GM18511 (cell line): ENCODE measurements at regions not wholly inside any gene's neighbourhood (a gene's known extent, or its start where the extent isn't known, plus 50 kb on each side); places are given as distances from the start of the nearest gene placed in this dataset.

ENCODE experiments used
- ATAC-seq: cut with Tn5 transposase; IDR thresholded peaks from one replicate; pipeline ENCODE4 v1.9.1; 2021; ENCODE audit warnings: mild to moderate bottlenecking, moderate library complexity; ENCODE audit not compliant: unreplicated experiment

DNA sequence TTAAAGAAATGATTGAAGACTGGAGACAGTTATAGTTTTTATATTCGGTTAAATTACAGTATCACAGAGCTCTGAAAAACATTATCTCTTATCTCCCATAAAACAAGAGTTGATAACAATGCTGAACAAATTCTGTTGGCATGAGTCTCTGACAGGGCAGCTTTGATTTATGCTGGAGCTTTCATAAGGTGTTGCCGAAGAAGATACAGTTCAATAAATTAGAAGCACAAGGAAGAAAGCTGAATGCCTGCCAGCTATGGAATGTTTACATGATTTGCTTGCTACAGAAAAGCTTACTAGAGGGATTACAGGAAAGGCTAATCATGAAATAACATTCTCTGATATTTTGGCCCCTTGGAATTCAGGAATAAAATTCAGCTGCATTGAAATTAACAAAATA, 431.9 kb upstream of the GJE1 start:
- ATAC-seq: no peak

DNA sequence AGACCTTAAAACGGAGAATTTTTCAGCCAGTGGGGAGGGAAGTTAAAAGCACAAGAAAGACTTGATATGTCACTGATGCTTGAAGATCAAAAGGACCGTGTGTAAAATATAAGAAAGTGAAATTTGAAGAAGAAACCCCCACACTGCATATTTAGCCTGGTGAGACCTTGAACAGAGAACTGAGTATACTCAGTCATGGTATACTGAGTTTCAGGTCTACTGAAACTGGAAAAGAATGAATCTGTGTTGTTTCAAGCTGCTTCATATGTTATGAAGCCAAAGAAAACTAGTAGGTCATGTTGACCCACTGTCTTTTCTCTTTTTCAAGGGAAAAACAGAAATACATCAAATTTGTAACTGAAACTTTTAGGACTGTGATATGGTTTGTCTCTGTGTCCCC, 443.8 kb upstream of the GJE1 start:
- ATAC-seq: peak; percentile 81

DNA sequence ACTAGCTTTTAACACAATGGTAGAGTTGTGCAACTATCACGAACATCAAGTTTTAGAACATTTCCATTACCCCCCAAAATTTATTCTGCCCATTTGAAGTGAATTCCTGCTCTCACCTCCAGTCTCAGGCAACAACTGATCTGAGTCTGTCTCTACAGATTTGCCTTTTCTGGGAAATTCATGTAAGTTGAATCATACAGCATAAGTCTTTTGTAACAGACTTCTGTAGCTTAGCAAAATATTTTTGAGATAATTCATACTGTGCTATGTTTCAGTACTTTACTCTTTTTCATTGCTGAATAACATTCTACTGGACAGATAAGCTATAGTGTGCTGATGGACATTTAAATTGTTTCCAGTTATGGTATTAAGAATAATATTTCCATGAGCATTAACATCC, 447.3 kb upstream of the GJE1 start:
- no peak for ATAC-seq

DNA sequence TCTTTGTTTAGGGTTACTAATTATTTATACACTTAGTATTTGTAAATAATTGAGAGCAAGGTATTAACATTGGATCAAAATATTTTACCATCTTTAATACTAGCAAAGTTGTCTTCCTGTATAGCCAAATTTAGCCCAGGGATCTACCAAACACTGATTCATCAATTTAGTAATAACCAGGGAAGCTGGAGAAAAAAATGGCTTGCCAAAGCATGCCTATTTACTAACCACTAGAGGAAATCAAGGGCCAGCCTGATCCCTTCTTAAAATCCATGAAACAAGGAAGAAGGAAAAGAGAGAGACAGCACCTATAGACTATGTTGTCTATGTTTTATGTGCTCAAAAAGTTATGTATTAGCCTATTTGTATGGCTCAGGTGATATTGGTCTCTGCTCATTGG, 450.3 kb upstream of the GJE1 start:
- no peak for ATAC-seq

DNA sequence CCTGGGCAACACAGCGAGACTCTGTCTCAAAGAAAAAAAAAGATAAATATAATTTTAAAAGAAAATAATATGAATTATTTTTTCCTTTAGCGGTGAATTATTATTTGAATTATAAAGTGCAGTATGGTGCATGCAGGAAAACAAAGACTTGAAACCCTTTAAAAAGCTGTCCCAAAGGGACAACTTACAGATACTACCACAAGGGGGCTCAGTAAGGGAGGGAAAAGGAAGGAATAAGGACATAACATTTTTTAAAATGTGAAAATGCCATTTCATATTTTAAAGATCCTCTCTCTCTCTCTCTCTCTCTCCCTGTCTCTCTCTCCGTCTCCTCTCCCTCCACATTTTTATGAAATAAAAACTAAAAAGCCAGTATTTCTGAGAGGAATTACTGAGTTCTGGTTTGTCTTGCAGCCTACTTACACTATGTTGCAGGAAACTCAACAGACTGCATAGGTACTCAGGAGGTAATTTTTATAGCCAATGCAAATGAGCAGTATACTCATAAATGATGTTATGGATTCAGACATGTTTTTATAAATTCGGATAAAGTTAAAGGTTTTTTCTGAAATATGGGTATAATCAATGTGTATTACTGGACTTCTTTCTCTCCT, 455.0 kb upstream of the GJE1 start:
- ATAC-seq: peak; percentile 77

DNA sequence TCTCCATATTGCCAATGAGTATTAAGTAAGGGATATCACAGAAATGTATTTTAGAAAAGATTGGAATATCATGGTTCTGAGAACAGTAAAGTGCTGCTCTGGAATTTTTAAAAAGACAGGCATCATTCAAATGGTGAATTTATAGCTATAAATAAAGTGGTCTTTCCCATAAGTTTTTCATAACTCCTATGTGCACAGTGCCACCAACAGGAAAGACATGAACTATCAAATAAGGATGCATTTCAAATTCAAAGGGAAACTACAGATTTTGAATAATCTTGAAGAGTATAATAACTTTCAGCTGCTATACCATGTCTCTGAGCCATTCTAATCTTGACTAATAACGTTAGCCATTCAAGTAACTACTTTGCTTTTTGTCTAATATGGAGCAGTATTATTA, 456.8 kb upstream of the GJE1 start:
- no peak for ATAC-seq

DNA sequence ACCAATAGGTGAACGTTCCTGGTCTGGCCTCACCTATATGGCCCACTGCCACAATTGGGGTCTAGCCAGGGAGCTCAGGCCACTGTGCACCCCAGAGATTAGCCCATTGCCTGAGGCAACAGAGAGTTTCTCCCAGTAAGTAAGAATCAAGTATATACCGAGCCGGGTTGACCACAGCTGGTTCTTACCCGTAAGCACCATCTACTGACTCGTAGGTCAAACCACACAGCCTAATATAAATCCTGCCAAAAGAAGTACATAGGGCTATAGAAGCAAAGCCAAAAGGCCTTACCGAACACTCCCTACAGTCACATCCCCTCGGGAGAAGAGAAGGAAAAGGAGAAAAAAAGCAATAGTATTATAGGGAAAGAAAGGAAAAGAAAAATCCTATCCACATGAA, 463.6 kb upstream of the GJE1 start:
- no peak for ATAC-seq

DNA sequence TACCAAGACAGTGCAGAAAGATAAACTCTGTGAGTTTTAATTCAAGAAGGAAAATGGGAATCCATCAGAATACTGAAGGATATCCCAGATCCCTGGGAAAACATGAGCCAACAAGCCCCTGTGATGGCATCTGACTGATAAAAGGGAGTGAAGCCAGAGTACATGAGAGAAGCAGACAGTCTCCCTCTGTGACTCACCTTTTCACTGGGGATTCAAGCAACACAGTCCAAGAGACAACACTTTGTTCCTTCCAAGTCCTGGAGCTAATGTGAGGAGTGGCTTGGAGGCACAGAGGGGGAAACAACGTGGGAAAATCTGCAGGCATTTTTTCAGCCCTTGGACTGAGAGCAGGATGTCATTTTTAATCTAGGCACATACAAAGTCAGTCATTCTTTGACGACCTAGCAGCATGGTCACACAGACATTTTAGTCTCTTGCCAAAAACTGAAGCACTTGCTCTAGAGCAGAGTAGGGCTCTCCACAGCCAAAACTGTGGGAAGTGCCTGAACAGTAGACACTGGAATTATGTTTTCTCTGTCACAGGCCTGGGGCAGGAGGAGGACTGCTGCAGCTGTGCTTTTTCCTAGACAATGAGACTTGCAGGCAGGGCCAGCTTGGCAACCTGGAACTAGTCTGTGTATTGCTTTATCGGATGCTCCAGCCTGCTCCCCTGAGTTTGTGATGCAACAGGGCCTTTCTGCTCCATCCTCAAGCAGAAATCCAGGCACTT, 465.0 kb upstream of the GJE1 start:
- no peak for ATAC-seq

DNA sequence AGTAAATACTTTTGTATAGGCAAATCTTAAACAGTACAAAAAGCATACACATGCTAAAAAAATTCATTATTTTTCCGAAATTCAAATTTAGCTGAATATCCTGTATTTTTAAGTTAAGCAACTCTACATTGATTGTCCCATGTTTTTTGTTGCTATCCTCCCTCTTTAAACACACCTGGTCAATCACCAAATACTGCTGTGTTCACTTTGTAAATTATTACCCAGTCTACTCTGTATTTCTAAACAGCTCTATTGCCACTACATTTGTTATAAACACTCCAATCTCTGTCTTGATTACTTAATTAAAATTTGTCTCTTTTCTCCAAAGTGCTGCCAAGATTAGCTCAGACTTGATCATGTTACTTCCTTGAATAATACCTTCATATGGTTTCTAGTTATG, 466.5 kb upstream of the GJE1 start:
- no peak for ATAC-seq

DNA sequence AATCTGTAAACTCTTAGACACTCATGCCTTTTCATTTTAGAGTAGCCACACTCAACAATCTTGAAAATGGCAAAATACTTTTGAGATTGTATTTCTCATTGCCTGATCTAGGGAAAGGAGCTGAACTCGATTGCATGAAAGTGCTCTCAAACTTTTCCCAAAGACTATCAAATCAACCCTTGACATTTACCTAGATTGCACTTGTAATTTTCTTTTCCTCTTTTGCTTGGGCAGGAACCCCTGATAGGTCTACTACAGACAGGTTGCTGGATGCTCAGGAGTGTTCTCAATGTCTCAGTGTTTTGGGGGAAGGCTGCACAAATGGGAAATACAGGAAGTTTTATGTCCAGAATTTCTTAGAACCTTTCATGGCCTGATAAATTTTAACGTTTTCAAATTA, 468.0 kb upstream of the GJE1 start:
- ATAC-seq: no peak

DNA sequence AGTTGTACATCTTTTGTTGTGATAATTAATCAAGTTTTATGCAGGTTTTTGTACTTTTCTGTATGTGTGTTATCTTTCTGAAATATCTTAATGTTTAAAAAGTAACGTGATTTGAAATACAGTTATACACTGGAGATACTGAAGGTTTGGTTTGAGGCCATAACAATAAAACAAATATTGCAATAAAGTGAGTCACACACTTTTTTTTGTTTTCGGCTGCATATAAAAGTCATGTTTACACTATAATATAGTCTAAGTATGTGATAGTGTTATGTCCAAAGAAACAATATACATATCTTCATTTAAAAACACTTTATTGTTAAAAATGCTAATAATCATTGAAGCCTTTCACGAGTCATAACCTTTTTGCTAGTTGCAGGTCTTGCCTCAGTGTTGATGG, 473.1 kb upstream of the GJE1 start:
- no peak for ATAC-seq

DNA sequence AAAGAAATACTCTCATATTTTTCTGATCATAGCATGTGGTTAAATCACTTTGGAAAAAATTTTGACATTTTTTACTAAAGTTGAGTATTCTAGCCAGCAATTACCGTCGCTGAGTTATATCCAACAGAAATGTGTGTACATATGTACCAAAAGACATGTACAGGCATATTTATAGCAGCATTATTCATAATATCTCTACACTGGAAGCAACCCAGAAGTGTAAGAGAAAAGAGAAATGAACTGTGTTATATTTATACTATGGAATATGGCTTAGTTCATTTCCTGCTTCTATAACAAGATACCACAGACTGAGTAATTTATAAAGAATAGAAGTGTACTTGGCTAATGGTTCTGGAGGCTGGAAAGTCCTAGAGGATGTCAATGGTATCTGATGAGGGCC, 474.0 kb upstream of the GJE1 start:
- ATAC-seq: no peak

DNA sequence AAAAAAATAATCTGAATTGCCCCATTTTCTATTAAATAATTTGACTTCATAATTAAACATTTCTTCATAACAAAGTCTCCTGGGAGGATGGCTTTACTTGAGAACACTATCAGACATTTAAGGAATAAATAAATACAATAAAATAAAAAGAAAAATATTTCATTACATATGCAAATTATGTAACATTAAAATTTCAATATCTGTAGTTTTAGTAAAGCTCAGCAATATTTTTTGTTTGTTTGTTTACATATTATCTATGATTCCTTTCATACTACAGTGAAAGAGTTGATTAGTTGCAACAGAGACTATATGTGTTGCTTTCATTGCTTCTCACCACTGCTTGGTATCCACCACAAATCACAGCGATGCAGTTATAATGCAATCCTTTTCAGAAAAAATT, 474.9 kb upstream of the GJE1 start:
- ATAC-seq: no peak

DNA sequence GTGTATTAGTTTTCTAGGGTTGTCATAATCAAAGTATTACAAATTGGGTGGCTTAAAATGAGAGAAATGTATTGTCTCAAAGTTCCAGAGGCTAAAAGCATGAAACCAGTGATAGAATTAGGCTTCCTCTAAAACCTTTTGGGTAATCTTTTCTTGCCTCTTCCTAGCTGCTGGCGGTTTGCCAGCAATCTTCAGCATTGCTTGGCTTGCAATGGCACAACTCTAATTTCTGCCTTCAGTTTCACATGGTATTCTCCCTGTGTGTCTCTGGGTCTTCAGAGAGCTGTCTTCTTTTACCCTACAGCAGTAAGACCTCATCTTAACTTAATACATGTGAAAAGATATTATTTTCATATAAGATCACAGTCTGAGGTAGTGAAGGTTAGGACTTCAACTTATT, 479.1 kb upstream of the GJE1 start:
- no peak for ATAC-seq

DNA sequence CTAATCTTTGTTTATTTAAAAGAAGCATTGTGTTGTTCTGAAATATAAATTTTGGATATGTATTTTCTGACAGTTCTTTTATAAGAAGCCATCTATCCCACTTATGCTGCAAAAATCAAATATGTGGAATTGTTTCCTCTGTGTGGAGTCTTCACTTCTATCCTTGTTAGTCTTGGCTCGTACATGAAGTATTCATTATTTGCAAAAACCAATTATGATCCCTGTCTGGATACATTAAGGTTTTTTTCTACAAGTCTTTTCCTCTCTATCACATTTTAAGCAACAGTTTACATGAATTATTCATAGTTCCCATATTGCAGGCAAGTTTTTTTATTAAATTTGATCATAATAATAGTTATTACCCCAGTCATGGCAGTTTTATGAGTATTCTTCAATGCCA, 490.8 kb upstream of the GJE1 start:
- ATAC-seq: no peak

DNA sequence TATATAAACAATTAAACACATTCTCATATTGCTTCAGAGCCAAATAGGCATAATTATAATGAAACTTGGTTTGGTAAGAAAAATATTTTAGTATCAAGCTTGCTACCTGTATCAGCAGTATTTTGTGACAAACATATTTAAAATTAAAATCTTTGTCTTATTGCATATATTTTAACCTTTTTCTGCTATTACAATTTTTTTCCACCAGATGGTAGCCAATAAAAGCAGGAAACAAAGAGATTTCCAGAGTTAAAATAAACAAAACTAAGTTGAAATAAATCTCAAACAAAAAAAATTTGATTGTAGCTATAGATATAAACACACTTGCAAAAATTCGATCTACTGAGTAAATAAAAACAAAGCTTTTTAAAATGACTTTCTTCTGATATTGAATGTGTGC, 491.3 kb upstream of the GJE1 start:
- ATAC-seq: no peak

DNA sequence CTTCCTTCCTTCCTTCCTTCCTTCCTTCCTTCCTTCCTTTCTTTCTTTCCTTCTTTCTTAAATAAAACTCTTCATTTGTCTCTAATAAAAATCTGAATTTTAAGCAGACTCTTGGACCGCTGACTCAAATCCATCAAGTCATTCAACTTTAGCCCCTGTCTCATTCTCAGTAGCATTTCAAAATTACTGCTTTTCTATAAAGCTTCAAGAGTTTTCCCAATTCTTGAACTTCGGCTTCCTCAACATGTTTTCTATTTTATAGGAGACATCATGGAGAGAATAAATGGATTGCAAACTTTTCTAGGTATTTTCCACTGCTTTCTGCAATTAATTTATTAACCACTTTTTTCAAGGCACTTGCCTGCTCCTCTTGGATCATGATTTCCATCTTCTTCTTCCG, 497.1 kb upstream of the GJE1 start:
- ATAC-seq: no peak

DNA sequence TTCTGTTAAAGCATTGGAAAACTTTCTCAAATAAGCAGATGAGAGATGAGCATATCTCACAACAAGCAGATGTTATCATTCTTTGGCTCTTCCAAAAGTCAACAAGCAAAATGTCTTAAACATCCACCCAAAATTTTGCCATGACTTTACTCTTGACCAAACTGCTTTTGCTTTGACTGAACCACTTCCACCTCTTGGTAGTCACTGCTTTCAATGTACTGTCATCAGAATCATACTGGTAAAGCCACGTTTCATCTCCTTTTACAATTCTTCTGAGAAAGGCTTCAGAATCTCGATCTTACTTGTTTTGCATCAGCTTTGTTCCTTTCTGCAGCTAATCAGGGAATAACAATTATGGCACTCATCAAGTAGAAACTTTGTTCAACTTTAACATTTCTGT, 498.5 kb upstream of the GJE1 start:
- ATAC-seq: no peak

DNA sequence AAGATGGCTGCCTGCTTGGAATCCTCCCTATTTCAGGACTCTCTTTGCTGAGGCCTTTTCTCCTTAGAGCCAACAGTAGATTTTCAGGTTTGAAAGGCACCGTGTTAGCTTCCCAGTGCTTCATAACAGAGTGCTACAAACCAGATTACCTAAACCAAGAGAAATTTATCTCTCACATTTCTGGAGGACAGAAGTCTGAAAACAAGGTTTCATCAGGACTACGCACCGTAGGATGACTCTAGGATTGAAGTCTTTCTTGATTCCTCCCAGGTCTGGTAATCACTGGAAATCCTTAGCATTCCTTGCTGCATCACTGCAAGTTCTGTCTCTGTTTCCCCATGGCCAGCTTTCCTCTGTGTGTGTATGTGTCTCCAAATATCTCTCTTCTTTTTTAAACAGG, 508.4 kb upstream of the GJE1 start:
- no peak for ATAC-seq

DNA sequence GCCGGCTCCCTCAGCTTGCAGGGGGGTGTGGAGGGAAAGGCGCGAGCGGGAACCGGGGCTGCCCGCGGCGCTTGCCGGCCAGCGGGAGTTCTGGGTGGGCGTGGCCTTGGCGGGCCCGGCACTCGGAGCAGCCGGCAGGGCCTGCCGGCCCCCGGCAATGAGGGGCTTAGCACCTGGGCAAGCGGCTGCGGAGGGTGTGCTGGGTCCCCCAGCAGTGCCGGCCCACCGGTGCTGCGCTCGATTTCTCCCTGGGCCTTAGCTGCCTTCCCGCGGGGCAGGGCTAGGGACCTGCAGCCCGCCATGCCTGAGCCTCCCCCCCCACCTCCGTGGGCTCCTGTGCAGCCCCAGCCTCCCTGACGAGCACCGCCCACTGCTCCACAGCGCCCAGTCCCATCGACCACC, 514.5 kb upstream of the GJE1 start:
- no peak for ATAC-seq

DNA sequence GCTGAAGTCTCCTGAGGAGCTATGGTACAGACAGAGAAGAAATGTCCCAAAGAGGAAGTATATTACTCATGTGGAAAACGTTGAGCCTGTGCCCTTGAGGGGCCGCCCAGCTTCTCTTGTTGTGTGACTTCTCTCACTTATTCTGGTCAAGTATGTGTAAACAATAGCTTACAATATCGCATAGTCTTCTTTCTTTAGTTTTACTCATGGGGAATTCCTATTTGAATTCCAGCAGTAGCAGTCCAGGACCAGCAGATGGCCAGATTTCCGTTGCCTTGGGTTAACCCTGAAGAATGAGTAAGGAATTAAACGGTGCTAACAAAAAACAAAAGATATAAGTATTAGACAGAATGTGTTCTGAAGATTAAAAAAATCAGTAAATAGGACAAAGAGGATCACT, 522.0 kb upstream of the GJE1 start:
- no peak for ATAC-seq

DNA sequence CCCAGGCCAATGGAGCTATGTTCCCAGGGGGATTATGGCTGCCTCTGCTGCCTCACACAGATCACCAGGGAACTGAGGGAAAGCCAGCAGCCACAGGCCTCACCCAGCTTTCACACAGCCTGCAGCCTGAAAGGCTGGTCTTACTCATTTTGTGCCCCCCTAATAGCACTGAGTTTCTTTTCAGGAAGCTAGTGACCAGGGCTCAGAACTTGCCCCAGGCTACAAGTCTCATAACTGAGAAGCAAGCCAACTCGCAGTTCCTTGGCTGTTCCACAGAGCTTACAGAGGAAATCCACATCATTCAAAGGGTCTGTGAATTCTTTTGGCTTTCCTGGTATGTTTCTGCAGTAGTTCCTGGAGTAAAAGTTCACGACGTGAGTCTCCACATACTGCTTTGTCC, 524.8 kb upstream of the GJE1 start:
- no peak for ATAC-seq

DNA sequence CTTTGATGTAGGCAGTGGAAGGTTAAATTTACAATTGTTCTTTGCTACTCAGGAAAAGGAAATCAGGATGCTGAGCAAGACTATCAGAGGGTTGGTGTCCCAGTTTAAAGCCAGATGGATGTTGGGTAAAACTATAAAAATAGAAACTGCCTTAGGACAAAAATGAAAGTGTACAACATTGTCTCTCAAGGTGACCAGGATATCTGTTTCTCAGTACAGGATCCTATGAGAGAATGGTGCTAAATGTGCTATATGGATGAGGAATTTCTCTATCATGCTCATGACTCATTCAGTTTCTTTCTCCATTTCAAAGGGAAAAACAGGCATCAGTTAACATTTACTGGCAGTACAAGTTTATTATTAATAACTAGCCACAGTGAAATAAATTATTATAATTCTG, 534.2 kb upstream of the GJE1 start:
- ATAC-seq: no peak
